Esophagus squamous epithelium (tissue), 5 donors: ENCODE measurements at regions not wholly inside any gene's neighbourhood (a gene's known extent, or its start where the extent isn't known, plus 50 kb on each side); places are given as distances from the start of the nearest gene placed in this dataset.
"Not testable (repeated sequence)": the region's sequence is repeated elsewhere in the genome, so short reads cannot be mapped to it uniquely, and the experiment has no call there.

Source experiments
- DNase-seq: peaks from one replicate; lab custom pipeline; 2025; lab: John Stamatoyannopoulos, UW
- H3K27ac ChIP-seq, 4 donors: fragments of 200-600 bp; sonication (generic); one replicate each; pipeline ENCODE4 v1.5.1; 2016 to 2019; ENCODE audit warnings: mild to moderate bottlenecking in 1 of 4
- H3K27me3 ChIP-seq, 4 donors: fragments of 200-600 bp; sonication (generic); 1 replicate in 3 of 4; 2 replicates in 1 of 4; pipeline versions ENCODE4 v1.5.1 to v1.6.0; 2017 to 2021; ENCODE audit warnings: antibody characterized with exemption in 1 of 4
- H3K36me3 ChIP-seq, 3 donors: fragments of 200-600 bp; sonication (generic); one replicate each; pipeline ENCODE4 v1.5.1; 2016 to 2019
- H3K4me1 ChIP-seq, 3 donors: fragments of 200-600 bp; sonication (generic); one replicate each; pipeline ENCODE4 v1.5.1; 2017 to 2019
- H3K4me3 ChIP-seq, 4 donors: fragments of 200-600 bp; sonication (generic); 1 replicate in 3 of 4; 2 replicates in 1 of 4; pipeline ENCODE4 v1.5.1; 2016 to 2019; ENCODE audit warnings: mild to moderate bottlenecking in 2 of 4, moderate library complexity in 1 of 4
- H3K9me3 ChIP-seq, 3 donors: fragments of 200-600 bp; sonication (generic); one replicate each; pipeline ENCODE4 v1.5.1; 2016 to 2019
- CTCF ChIP-seq, 6 experiments: fragments of 450-650 bp in 4 of 6; fragments of 200-600 bp in 2 of 6; sonication (generic) in 2 of 6; IDR thresholded peaks; one replicate each; pipeline ENCODE4 v1.5.1; 2016 to 2019; ENCODE audit warnings: antibody characterized with exemption in 6 of 6, mild to moderate bottlenecking in 4 of 6, moderate library complexity in 4 of 6
- POLR2A ChIP-seq, 4 donors: fragments of 450-650 bp; IDR thresholded peaks; one replicate each; pipeline ENCODE4 v1.6.1; 2017; ENCODE audit warnings: antibody characterized with exemption in 4 of 4, mild to moderate bottlenecking in 4 of 4, moderate library complexity in 3 of 4
- WGBS, 2 donors: methylation state at CpG; one replicate each; pipeline ENCODE4 v1.1.5; 2018; 5-methylcytosine and 5-hydroxymethylcytosine counted together
- intact Hi-C: fragments of 100-400 bp; cut with DNase I; formaldehyde crosslinking; loops from one replicate; pipeline ENCODE4 v1.15.0; 2022
- donor health status: DM: yes; HTN: yes; CAD: no.

DNA sequence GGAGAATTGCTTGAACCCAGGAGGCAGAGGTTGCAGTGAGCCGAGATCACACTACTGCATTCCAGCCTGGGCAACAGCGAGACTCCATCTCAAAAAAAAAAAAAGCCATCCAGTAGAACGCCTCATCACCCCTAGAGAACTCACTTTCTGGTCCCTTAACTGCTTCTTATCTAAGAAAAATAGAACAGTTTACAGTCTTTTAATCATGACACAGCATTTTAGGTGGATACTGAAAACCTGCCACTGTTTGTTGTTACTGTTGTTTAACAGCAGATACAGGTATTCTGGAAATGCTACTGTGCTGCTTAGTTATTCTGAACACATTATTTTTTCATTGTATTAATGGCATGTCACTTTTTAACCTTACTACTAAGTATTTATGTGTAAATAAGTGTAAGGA, 624.3 kb upstream of the GHITM start:
- H3K4me1 ChIP-seq = no peaks in the 10 kb centered on the region
- no peaks in the 10 kb centered on the region for H3K36me3 ChIP-seq
- TF ChIP-seq CTCF (IDR thresholded peaks at IDR 0.05) (no peak), POLR2A (IDR thresholded peaks at IDR 0.05) (no peak)
- DNase-seq = no peak
- no peak overlapping the region for H3K27ac ChIP-seq
- intact Hi-C loops = no loop called here
- no peak overlapping the region for H3K4me3 ChIP-seq
- no peaks in the 10 kb centered on the region for H3K27me3 ChIP-seq
- H3K9me3 ChIP-seq = no peaks in the 10 kb centered on the region
- whole genome bisulfite sequencing, 2 donors = 70 to 82% methylated on average over 3 of the region's 3 CpGs

GRCh38 chr10:83516788-83517187, 622.5 kb upstream of the GHITM start:
- Histone ChIP-seq H3K36me3 (no peaks in the 10 kb centered on the region), H3K9me3 (no peaks in the 10 kb centered on the region), H3K4me3 (no peak overlapping the region), H3K27me3 (no peaks in the 10 kb centered on the region), H3K27ac (no peak overlapping the region), H3K4me1 (no peaks in the 10 kb centered on the region)
- TF ChIP-seq POLR2A (IDR thresholded peaks at IDR 0.05) (no peak), CTCF (IDR thresholded peaks at IDR 0.05) (no peak)
- no peak for DNase-seq
- 70 to 72% methylated on average over 4 of the region's 4 CpGs for WGBS, 2 donors
- intact Hi-C loops = no loop called here

DNA sequence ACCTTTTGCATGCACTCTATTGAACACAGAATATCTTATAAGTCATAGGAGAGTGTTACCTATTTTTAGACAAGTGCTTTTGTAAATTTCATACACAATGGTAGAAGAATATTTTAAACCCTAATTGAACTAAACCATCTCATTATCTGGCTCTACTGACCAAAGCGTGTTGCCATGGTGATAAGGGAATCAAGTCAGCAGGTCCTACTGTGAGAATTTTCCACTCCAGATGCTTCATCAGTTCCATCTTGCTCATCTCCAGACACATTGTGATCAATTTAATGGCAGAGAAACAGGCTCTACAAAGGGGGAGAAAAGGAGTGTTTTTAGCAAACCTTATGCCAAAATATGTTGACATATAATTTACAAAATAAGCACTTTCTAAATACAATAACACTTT, 621.9 kb upstream of the GHITM start:
- Histone ChIP-seq H3K4me3 (no peak overlapping the region), H3K36me3 (no peaks in the 10 kb centered on the region), H3K27ac (no peak overlapping the region), H3K27me3 (no peaks in the 10 kb centered on the region), H3K9me3 (no peaks in the 10 kb centered on the region), H3K4me1 (no peaks in the 10 kb centered on the region)
- no peak for TF ChIP-seq CTCF (IDR thresholded peaks at IDR 0.05)
- TF ChIP-seq POLR2A (IDR thresholded peaks at IDR 0.05) = no peak
- intact Hi-C loops = no loop called here
- no peak for DNase-seq
- WGBS, 2 donors = 75 to 89% methylated on average over 1 of the region's 1 CpG

DNA sequence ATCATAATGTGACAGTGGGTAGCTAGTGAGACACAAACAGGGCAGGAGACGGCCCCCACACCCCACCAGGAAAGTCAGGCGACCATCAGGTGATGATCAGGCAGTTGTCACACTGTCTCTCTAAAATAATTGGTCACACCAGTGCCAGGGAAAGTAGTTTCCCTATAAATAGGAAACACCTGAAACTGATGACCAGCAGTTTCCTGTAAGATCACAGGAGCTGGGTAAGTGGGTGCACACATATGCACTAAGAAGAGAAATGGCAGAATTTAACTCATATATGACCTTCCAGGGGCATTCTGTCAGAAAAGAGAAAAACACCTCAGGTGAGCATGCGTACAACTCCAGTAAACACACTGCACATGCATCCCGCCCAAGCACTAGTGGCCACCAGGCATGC, 620.5 kb upstream of the GHITM start:
- Histone ChIP-seq H3K9me3 (no peaks in the 10 kb centered on the region), H3K36me3 (no peaks in the 10 kb centered on the region), H3K4me1 (no peaks in the 10 kb centered on the region), H3K27ac (no peak overlapping the region), H3K4me3 (no peak overlapping the region), H3K27me3 (no peaks in the 10 kb centered on the region)
- DNase-seq = no peak
- intact Hi-C loops = no loop called here
- WGBS, 2 donors = 60 to 65% methylated on average over 3 to 4 of the region's 4 CpGs
- no peak for TF ChIP-seq POLR2A (IDR thresholded peaks at IDR 0.05)
- TF ChIP-seq CTCF (IDR thresholded peaks at IDR 0.05) = no peak

DNA sequence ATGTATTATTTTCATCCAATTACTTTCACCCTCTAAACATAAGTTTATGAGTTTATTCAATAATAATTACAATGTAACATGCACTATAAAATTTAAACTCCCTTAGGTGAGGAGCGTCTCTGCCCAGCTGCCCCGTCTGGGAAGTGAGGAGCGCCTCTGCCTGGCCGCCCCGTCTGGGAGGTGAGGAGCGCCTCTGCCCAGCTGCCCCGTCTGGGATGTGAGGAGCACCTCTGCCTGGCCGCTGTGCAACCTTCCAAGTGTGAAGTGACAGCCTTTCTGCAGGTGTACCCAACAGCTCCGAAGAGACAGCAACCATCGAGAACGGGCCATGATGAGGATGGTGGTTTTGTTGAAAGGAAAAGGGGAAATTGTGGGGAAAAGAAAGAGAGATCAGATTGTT, 618.9 kb upstream of the GHITM start:
- H3K27ac ChIP-seq, H3K9me3 ChIP-seq, intact Hi-C loops, H3K4me1 ChIP-seq, H3K4me3 ChIP-seq, DNase-seq, H3K36me3 ChIP-seq, H3K27me3 ChIP-seq: not testable (repeated sequence)
- WGBS, 2 donors = 88 to 93% methylated on average over 5 to 9 of the region's 11 CpGs

- intact Hi-C loops = no loop called here
- no peak overlapping the region for H3K27ac ChIP-seq
- H3K36me3 ChIP-seq = no peaks in the 10 kb centered on the region
- no peak overlapping the region for H3K4me3 ChIP-seq
- no peaks in the 10 kb centered on the region for H3K4me1 ChIP-seq
- H3K27me3 ChIP-seq = no peaks in the 10 kb centered on the region
- no peak for TF ChIP-seq CTCF (IDR thresholded peaks at IDR 0.05)
- no peak for TF ChIP-seq POLR2A (IDR thresholded peaks at IDR 0.05)
- no peak for DNase-seq
- H3K9me3 ChIP-seq = peaks cover 0 to 13% (median 0%) of the 10 kb centered on the region in 3 donors
Observed at GRCh38 chr10:83522456-83522855, 616.9 kb upstream of the GHITM start.
